ENCODE measurements at regions not wholly inside any gene's neighbourhood (a gene's known extent, or its start where the extent isn't known, plus 50 kb on each side); places are given as distances from the start of the nearest gene placed in this dataset.
"Not testable (repeated sequence)": the region's sequence is repeated elsewhere in the genome, so short reads cannot be mapped to it uniquely, and the experiment has no call there.

- no peaks in the 10 kb centered on the region for H3K36me3 ChIP-seq
- no peak for TF ChIP-seq CTCF (IDR thresholded peaks at IDR 0.05)
- no peak overlapping the region for H3K27ac ChIP-seq
- no peak overlapping the region for H3K4me3 ChIP-seq
- intact Hi-C loops (cut with DNase I), result no loop called here
- no peaks in the 10 kb centered on the region for H3K4me1 ChIP-seq
- no peak for DNase-seq
- no peaks in the 10 kb centered on the region for H3K27me3 ChIP-seq (ENCODE audit: low read depth)
- ATAC-seq, result no peak
- no peaks in the 10 kb centered on the region for H3K9me3 ChIP-seq
These were observed 1554.5 kb upstream of the FLRT2 start for GRCh38 chr14:83975435-83975834.

- peak in 1 of 2 donors; percentile 35 for ATAC-seq
- no peak overlapping the region for H3K27ac ChIP-seq
These were observed 1553.8 kb upstream of the FLRT2 start for GRCh38 chr14:83975841-83976770.

GRCh38 chr14:83977583-83977982, 1552.4 kb upstream of the FLRT2 start:
- Histone ChIP-seq H3K4me3 (no peak overlapping the region), H3K9me3 (no peaks in the 10 kb centered on the region), H3K36me3 (no peaks in the 10 kb centered on the region), H3K4me1 (no peaks in the 10 kb centered on the region), H3K27ac (no peak overlapping the region), H3K27me3 (ENCODE audit: low read depth) (no peaks in the 10 kb centered on the region)
- no peak for DNase-seq
- intact Hi-C loops (cut with DNase I), result no loop called here
- no peak for TF ChIP-seq CTCF (IDR thresholded peaks at IDR 0.05)
- ATAC-seq, result no peak

More at GRCh38 chr14:83975841-83976770, 1553.8 kb upstream of the FLRT2 start:
- Histone ChIP-seq H3K4me3 (no peak overlapping the region), H3K36me3 (no peaks in the 10 kb centered on the region), H3K9me3 (no peaks in the 10 kb centered on the region), H3K4me1 (no peaks in the 10 kb centered on the region), H3K27me3 (ENCODE audit: low read depth) (no peaks in the 10 kb centered on the region)
- DNase-seq, result no peak
- intact Hi-C loops (cut with DNase I), result no loop called here
- TF ChIP-seq CTCF (IDR thresholded peaks at IDR 0.05), result no peak

DNA sequence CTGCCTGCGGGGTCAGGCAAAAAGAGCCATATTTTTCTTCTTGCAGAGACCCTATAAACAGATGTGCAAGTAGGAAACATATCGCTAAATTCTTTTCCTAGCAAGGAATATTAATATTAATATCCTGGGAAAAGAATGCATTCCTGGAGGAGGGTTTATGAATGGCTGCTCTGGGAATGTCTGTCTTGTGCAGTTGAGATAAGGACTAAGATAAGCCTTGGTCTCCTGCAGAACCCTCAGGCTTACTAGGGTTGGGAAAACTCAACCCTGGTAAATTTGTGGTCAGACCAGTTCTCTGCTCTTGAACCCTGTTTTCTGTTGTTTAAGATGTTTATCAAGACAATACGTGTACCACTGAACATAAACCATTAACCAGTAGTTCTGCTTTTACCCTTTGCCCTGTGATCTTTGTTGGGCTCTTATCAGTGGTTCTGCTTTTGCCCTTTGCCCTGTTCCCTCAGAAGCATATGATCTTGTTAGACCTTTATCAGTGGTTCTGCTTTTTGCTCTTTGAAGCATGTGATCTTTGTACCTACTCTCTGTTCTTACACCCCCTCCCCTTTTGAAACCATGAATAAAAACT, 1548.2 kb upstream of the FLRT2 start:
- ATAC-seq; DNase-seq; H3K9me3 ChIP-seq; H3K27ac ChIP-seq; intact Hi-C loops (cut with DNase I); H3K36me3 ChIP-seq; H3K27me3 ChIP-seq (ENCODE audit: low read depth); H3K4me3 ChIP-seq; H3K4me1 ChIP-seq: not testable (repeated sequence)

DNA sequence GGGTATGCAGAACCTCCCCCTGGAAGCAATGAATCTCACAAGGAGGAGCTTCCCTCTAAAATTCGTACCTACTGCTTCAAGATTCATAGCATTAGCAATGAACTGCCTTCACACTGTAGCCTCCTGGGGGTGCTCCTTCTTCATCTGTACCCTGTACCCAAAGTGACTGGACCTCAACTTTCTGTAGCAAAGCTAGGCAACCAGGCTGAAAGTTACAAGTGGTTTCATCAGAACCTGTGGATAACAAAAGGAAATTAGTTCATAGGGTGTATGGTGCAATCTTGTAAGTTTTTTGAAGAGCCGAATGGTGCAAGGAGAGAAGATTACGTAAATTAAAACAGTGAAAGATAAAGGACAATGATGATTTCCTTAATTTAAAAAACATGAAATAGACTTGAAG, 1541.7 kb upstream of the FLRT2 start:
- intact Hi-C loops (cut with DNase I), result no loop called here
- no peak for TF ChIP-seq CTCF (IDR thresholded peaks at IDR 0.05)

DNA sequence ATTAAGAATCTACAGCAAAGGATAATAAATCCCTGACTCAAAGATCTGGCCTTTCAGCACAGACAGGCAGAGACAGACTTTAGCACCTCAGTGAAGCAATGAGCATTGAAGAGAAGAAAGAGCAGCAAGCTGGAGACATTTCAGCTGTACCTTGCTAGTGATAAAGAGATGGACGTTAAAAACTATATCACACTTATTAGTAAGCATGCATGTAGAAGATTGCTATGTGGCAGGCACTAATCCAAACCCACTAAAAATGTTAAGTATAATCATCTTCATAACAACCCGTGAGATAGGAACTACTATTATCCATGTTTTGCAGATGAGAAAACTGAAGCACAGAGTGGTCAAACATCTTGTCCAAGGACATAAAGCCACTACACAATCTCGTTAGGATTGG, 1538.3 kb upstream of the FLRT2 start:
- H3K4me1 ChIP-seq, result no peaks in the 10 kb centered on the region
- H3K4me3 ChIP-seq, result no peak overlapping the region
- no peaks in the 10 kb centered on the region for H3K27me3 ChIP-seq (ENCODE audit: low read depth)
- H3K36me3 ChIP-seq, result no peaks in the 10 kb centered on the region
- intact Hi-C loops (cut with DNase I), result no loop called here
- ATAC-seq (no peak), DNase-seq (no peak)
- H3K9me3 ChIP-seq, result no peaks in the 10 kb centered on the region
- H3K27ac ChIP-seq, result no peak overlapping the region
- TF ChIP-seq CTCF (IDR thresholded peaks at IDR 0.05), result no peak

More for the DNA sequence above, 1541.7 kb upstream of the FLRT2 start:
- no peaks in the 10 kb centered on the region for H3K9me3 ChIP-seq
- H3K4me1 ChIP-seq, result no peaks in the 10 kb centered on the region
- DNase-seq (no peak), ATAC-seq (no peak)
- no peaks in the 10 kb centered on the region for H3K27me3 ChIP-seq (ENCODE audit: low read depth)
- no peak overlapping the region for H3K27ac ChIP-seq
- H3K36me3 ChIP-seq, result no peaks in the 10 kb centered on the region
- no peak overlapping the region for H3K4me3 ChIP-seq
